Fibroblast of lung (primary cell): ENCODE measurements at regions not wholly inside any gene's neighbourhood (a gene's known extent, or its start where the extent isn't known, plus 50 kb on each side); places are given as distances from the start of the nearest gene placed in this dataset.

Experiments used
- CTCF ChIP-seq, 2 donors: IDR thresholded peaks in 1 of 2; conservative IDR thresholded peaks in 1 of 2; 1 replicate in 1 of 2; 2 replicates in 1 of 2; pipeline ENCODE4 v1.5.1; 2011 to 2012; ENCODE audit warnings: low read length in 2 of 2, control low read depth in 1 of 2, inconsistent platforms in 1 of 2, low read depth in 1 of 2, mild to moderate bottlenecking in 1 of 2
- EZH2 ChIP-seq: IDR thresholded peaks from 2 replicates; pipeline ENCODE4 v1.5.1; 2012; ENCODE audit warnings: low read length, control low read depth, mild to moderate bottlenecking; ENCODE audit errors: missing control alignments

GRCh38 chr7:10860516-10860915 lies 113.2 kb upstream of the PHF14 start:
- no peak for TF ChIP-seq EZH2
- TF ChIP-seq CTCF (conservative IDR thresholded peaks at IDR 0.05 in 1 of 2, IDR thresholded peaks at IDR 0.05 in 1 of 2; ENCODE audit: low read depth in 1 of 2, low read length in 2 of 2): no peak
